Spinal cord (tissue), 9 donors: ENCODE measurements at regions not wholly inside any gene's neighbourhood (a gene's known extent, or its start where the extent isn't known, plus 50 kb on each side); places are given as distances from the start of the nearest gene placed in this dataset.
"Not testable (repeated sequence)": the region's sequence is repeated elsewhere in the genome, so short reads cannot be mapped to it uniquely, and the experiment has no call there.

Experiments used
- DNase-seq, 6 donors: peaks; one replicate each; pipeline versions ENCODE4 v3.0.0 to v3.0.0-alpha.2; 2013 to 2015; ENCODE audit warnings: low spot score in 6 of 6, low read depth in 4 of 6
- H3K27ac ChIP-seq: one replicate; pipeline ENCODE4 v1.5.1; 2013; ENCODE audit warnings: low read depth, low read length, control low read depth
- H3K27me3 ChIP-seq: one replicate; pipeline ENCODE4 v1.6.1; 2013; ENCODE audit warnings: low read length; ENCODE audit not compliant: control insufficient read depth, insufficient read depth
- H3K36me3 ChIP-seq: one replicate; pipeline ENCODE4 v1.6.1; 2013; ENCODE audit warnings: low read length; ENCODE audit not compliant: control insufficient read depth, insufficient read depth
- H3K4me1 ChIP-seq: one replicate; pipeline ENCODE4 v1.6.1; 2013; ENCODE audit warnings: low read length; ENCODE audit not compliant: control insufficient read depth, insufficient read depth
- H3K4me3 ChIP-seq: one replicate; pipeline ENCODE4 v1.5.1; 2013; ENCODE audit warnings: low read depth, low read length, control low read depth
- H3K9me3 ChIP-seq: one replicate; pipeline ENCODE4 v1.6.1; 2013; ENCODE audit warnings: low read length; ENCODE audit not compliant: control insufficient read depth, insufficient read depth
- WGBS: methylation state at CpG from one replicate; pipeline ENCODE4 v1.1.5; 2013; ENCODE audit warnings: missing lambda C conversion rate; ENCODE audit not compliant: insufficient coverage; 5-methylcytosine and 5-hydroxymethylcytosine counted together
- donor health status: healthy.

- H3K36me3 ChIP-seq, result no peaks in the 10 kb centered on the region
- H3K4me1 ChIP-seq, result peaks cover 2% of the 10 kb centered on the region
- no peak overlapping the region for H3K27ac ChIP-seq
- no peak overlapping the region for H3K4me3 ChIP-seq
- WGBS, result 80% methylated on average over 1 of the region's 1 CpG
- DNase-seq, result peak in 1 of 6 donors; percentile 33
- peaks cover 2% of the 10 kb centered on the region for H3K27me3 ChIP-seq
- H3K9me3 ChIP-seq, result no peaks in the 10 kb centered on the region
These were observed 128.0 kb downstream of the ARL4C start for GRCh38 chr2:234368861-234369261.

GRCh38 chr2:234366891-234367290, 130.0 kb downstream of the ARL4C start:
- Histone ChIP-seq H3K27ac (no peak overlapping the region), H3K4me3 (no peak overlapping the region), H3K9me3 (no peaks in the 10 kb centered on the region), H3K27me3 (no peaks in the 10 kb centered on the region), H3K36me3 (no peaks in the 10 kb centered on the region), H3K4me1 (peaks cover 2% of the 10 kb centered on the region)
- DNase-seq, result peak in 1 of 6 donors; percentile 43
- no CpG with 5 or more reads among the region's 2 CpGs for WGBS

- H3K4me1 ChIP-seq, result peaks cover 2% of the 10 kb centered on the region
- no peaks in the 10 kb centered on the region for H3K9me3 ChIP-seq
- no peak overlapping the region for H3K27ac ChIP-seq
- no peak for DNase-seq
- no peaks in the 10 kb centered on the region for H3K36me3 ChIP-seq
- H3K27me3 ChIP-seq, result no peaks in the 10 kb centered on the region
- WGBS, result 67% methylated on average over 5 of the region's 8 CpGs
- no peak overlapping the region for H3K4me3 ChIP-seq
These were observed 132.2 kb downstream of the ARL4C start for GRCh38 chr2:234364661-234365060.

- no peaks in the 10 kb centered on the region for H3K27me3 ChIP-seq
- H3K27ac ChIP-seq, result no peak overlapping the region
- WGBS, result 39% methylated on average over 8 of the region's 10 CpGs
- no peak for DNase-seq
- H3K4me3 ChIP-seq, result no peak overlapping the region
- peaks cover 2% of the 10 kb centered on the region for H3K4me1 ChIP-seq
- H3K9me3 ChIP-seq, result no peaks in the 10 kb centered on the region
- H3K36me3 ChIP-seq, result no peaks in the 10 kb centered on the region
These were observed 133.1 kb downstream of the ARL4C start for GRCh38 chr2:234363647-234364294.

GRCh38 chr2:234363011-234363487, 133.8 kb downstream of the ARL4C start:
- peak in 5 of 6 donors; percentile 22 to 69 (median 45) for DNase-seq
- Histone ChIP-seq H3K27me3 (no peaks in the 10 kb centered on the region), H3K36me3 (no peaks in the 10 kb centered on the region), H3K9me3 (no peaks in the 10 kb centered on the region), H3K4me1 (peaks cover 2% of the 10 kb centered on the region), H3K4me3 (no peak overlapping the region), H3K27ac (peak overlapping the region; percentile 12)
- WGBS, result no CpG with 5 or more reads among the region's 4 CpGs

GRCh38 chr2:234360313-234360975, 136.4 kb downstream of the ARL4C start:
- H3K4me1 ChIP-seq, H3K27me3 ChIP-seq, H3K27ac ChIP-seq, H3K9me3 ChIP-seq, H3K36me3 ChIP-seq, H3K4me3 ChIP-seq: not testable (repeated sequence)
- peak in 1 of 6 donors; percentile 65 for DNase-seq

GRCh38 chr2:234357666-234358065, 139.2 kb downstream of the ARL4C start:
- DNase-seq, result no peak
- Histone ChIP-seq H3K9me3 (peaks cover 2% of the 10 kb centered on the region), H3K4me3 (no peak overlapping the region), H3K36me3 (no peaks in the 10 kb centered on the region), H3K27me3 (peaks cover 2% of the 10 kb centered on the region), H3K27ac (no peak overlapping the region), H3K4me1 (peaks cover 7% of the 10 kb centered on the region)
- 80% methylated on average over 1 of the region's 3 CpGs for WGBS

- no peak overlapping the region for H3K27ac ChIP-seq
- H3K27me3 ChIP-seq, result peaks cover 2% of the 10 kb centered on the region
- H3K4me3 ChIP-seq, result no peak overlapping the region
- 37% methylated on average over 3 of the region's 6 CpGs for WGBS
- H3K36me3 ChIP-seq, result no peaks in the 10 kb centered on the region
- peaks cover 7% of the 10 kb centered on the region for H3K4me1 ChIP-seq
- DNase-seq, result peak in 1 of 6 donors; percentile 30
- H3K9me3 ChIP-seq, result peaks cover 2% of the 10 kb centered on the region
These were observed 141.0 kb downstream of the ARL4C start for GRCh38 chr2:234355808-234356365.

- H3K36me3 ChIP-seq, result no peaks in the 10 kb centered on the region
- H3K27ac ChIP-seq, result no peak overlapping the region
- WGBS, result 46% methylated on average over 9 of the region's 12 CpGs
- no peak for DNase-seq
- peaks cover 2% of the 10 kb centered on the region for H3K27me3 ChIP-seq
- peaks cover 7% of the 10 kb centered on the region for H3K4me1 ChIP-seq
- H3K9me3 ChIP-seq, result peaks cover 2% of the 10 kb centered on the region
- H3K4me3 ChIP-seq, result no peak overlapping the region
These were observed 141.7 kb downstream of the ARL4C start for GRCh38 chr2:234355021-234355720.
